H1 (cell line): ENCODE measurements at regions not wholly inside any gene's neighbourhood (a gene's known extent, or its start where the extent isn't known, plus 50 kb on each side); places are given as distances from the start of the nearest gene placed in this dataset.

Experiments
- CTCF ChIA-PET: fragments of 300-600 bp; sonication (Branson Sonifier 250); formaldehyde crosslinking; loops from one replicate; lab custom pipeline; 2021; ENCODE audit not compliant: partially characterized antibody; lab: Charles Lee
- POLR2A ChIA-PET: fragments of 300-600 bp; sonication (Branson Sonifier 250); formaldehyde crosslinking; loops from one replicate; lab custom pipeline; 2021; ENCODE audit warnings: inconsistent platforms; ENCODE audit not compliant: partially characterized antibody; lab: Charles Lee
- DNase-seq, 2 experiments: peaks; one replicate each; pipeline versions ENCODE4 v3.0.0 to v3.0.0-alpha.2; 2010 to 2022; ENCODE audit warnings: low spot score in 2 of 2, low read depth in 1 of 2, mixed read lengths in 1 of 2
- FAIRE-seq: peaks from 2 replicates; lab custom pipeline; 2011; peaks lifted over from hg19 to GRCh38; lab: Jason Lieb, UNC
- H2AFZ ChIP-seq: 2 replicates; pipeline ENCODE4 v1.8.1; 2012; ENCODE audit warnings: low read length, inconsistent platforms
- H2AK5ac ChIP-seq: 2 replicates; pipeline ENCODE4 v1.6.1; 2013; ENCODE audit warnings: low read depth, low read length
- H2BK120ac ChIP-seq: replicated peaks from 2 replicates; pipeline ENCODE3; 2013; ENCODE audit warnings: low read depth, low read length, inconsistent platforms
- H2BK12ac ChIP-seq: 2 replicates; pipeline ENCODE4 v1.6.1; 2013; ENCODE audit warnings: low read depth, low read length
- H2BK15ac ChIP-seq: 2 replicates; pipeline ENCODE4 v1.6.1; 2013; ENCODE audit warnings: low read length
- H2BK20ac ChIP-seq: 2 replicates; pipeline ENCODE4 v1.6.1; 2013; ENCODE audit warnings: low read length
- H2BK5ac ChIP-seq: 2 replicates; pipeline ENCODE4 v1.6.1; 2013; ENCODE audit warnings: low read depth, low read length
- H3K14ac ChIP-seq: 2 replicates; pipeline ENCODE4 v1.6.1; 2013; ENCODE audit warnings: inconsistent platforms; ENCODE audit not compliant: insufficient read length
- H3K18ac ChIP-seq: 2 replicates; pipeline ENCODE4 v1.6.1; 2013; ENCODE audit warnings: low read length; ENCODE audit errors: extremely low read depth
- H3K23ac ChIP-seq: 2 replicates; pipeline ENCODE4 v1.6.1; 2013; ENCODE audit warnings: inconsistent platforms; ENCODE audit not compliant: insufficient read length
- H3K23me2 ChIP-seq: 2 replicates; pipeline ENCODE4 v1.6.1; 2013; ENCODE audit warnings: low read depth, low read length
- H3K27ac ChIP-seq: 2 replicates; pipeline ENCODE4 v1.6.1; 2011; ENCODE audit warnings: low read depth, low read length, inconsistent platforms
- H3K27me3 ChIP-seq, 4 experiments: replicated peaks in 1 of 4; 1 replicate in 1 of 4; 2 replicates in 3 of 4; pipeline versions ENCODE4 v1.6.1 to v1.8.1; 2011 to 2013; ENCODE audit warnings: low read length in 3 of 4, mild to moderate bottlenecking in 3 of 4, inconsistent platforms in 2 of 4, mixed read lengths in 2 of 4, moderate library complexity in 1 of 4; ENCODE audit not compliant: control insufficient read depth in 3 of 4, insufficient read depth in 3 of 4; ENCODE audit errors: extremely low read depth in 1 of 4
- H3K36me3 ChIP-seq, 4 experiments: 2 replicates each; pipeline versions ENCODE4 v1.6.1 to v1.8.1; 2011 to 2013; ENCODE audit warnings: mild to moderate bottlenecking in 4 of 4, low read length in 3 of 4, moderate library complexity in 2 of 4, control low read depth in 1 of 4, inconsistent platforms in 1 of 4; ENCODE audit not compliant: insufficient read depth in 4 of 4, control insufficient read depth in 2 of 4
- H3K4ac ChIP-seq: replicated peaks from 2 replicates; pipeline ENCODE3; 2013; ENCODE audit warnings: low read length, low read depth, mixed read lengths, inconsistent platforms; ENCODE audit not compliant: insufficient read length
- H3K4me1 ChIP-seq, 4 experiments: replicated peaks in 1 of 4; 1 replicate in 1 of 4; 2 replicates in 3 of 4; pipeline versions ENCODE4 v1.6.1 to v1.8.1; 2011 to 2013; ENCODE audit warnings: low read length in 3 of 4, inconsistent platforms in 2 of 4, mixed read lengths in 1 of 4; ENCODE audit not compliant: insufficient read depth in 4 of 4, control insufficient read depth in 3 of 4
- H3K4me2 ChIP-seq, 2 experiments: 2 replicates each; pipeline versions ENCODE4 v1.6.1 to v1.8.1; 2011 to 2013; ENCODE audit warnings: low read depth in 2 of 2, low read length in 2 of 2, control low read depth in 1 of 2, inconsistent platforms in 1 of 2, mild to moderate bottlenecking in 1 of 2; ENCODE audit not compliant: insufficient read depth in 1 of 2
- H3K4me3 ChIP-seq, 4 experiments: fragments of 200-600, 300-600 bp in 1 of 4; sonication (generic), shearing (Covaris generic), sonication (Bioruptor Twin) in 1 of 4; 2 replicates each; pipeline versions ENCODE4 v1.5.1 to v1.8.1; 2011 to 2016; ENCODE audit warnings: low read length in 4 of 4, low read depth in 3 of 4, control low read depth in 2 of 4, inconsistent platforms in 2 of 4, mild to moderate bottlenecking in 2 of 4, mixed read lengths in 1 of 4, moderate library complexity in 1 of 4; ENCODE audit not compliant: insufficient read depth in 2 of 4; ENCODE audit errors: extremely low read depth in 1 of 4
- H3K56ac ChIP-seq: replicated peaks from 2 replicates; pipeline ENCODE3; 2013; ENCODE audit warnings: low read depth, mild to moderate bottlenecking, mixed read lengths, low read length, inconsistent platforms; ENCODE audit not compliant: insufficient read length
- H3K79me1 ChIP-seq: 2 replicates; pipeline ENCODE4 v1.6.1; 2013; ENCODE audit warnings: low read depth, low read length, control low read depth
- H3K79me2 ChIP-seq, 2 experiments: 2 replicates each; pipeline versions ENCODE4 v1.6.1 to v1.8.1; 2012 to 2013; ENCODE audit warnings: low read length in 2 of 2, mild to moderate bottlenecking in 2 of 2, inconsistent platforms in 1 of 2; ENCODE audit not compliant: insufficient read depth in 2 of 2, control insufficient read depth in 1 of 2
- H3K9ac ChIP-seq, 4 experiments: replicated peaks in 1 of 4; 1 replicate in 1 of 4; 2 replicates in 3 of 4; pipeline versions ENCODE4 v1.6.1 to v1.8.1; 2011 to 2013; ENCODE audit warnings: low read depth in 3 of 4, low read length in 3 of 4, control low read depth in 2 of 4, mild to moderate bottlenecking in 2 of 4, moderate library complexity in 2 of 4, inconsistent platforms in 1 of 4; ENCODE audit errors: extremely low read depth in 1 of 4
- H3K9me3 ChIP-seq, 2 experiments: 2 replicates each; pipeline versions ENCODE4 v1.6.1 to v1.8.1; 2012 to 2013; ENCODE audit warnings: mild to moderate bottlenecking in 2 of 2, moderate library complexity in 2 of 2, control low read depth in 1 of 2, inconsistent platforms in 1 of 2, low read depth in 1 of 2, low read length in 1 of 2, mixed read lengths in 1 of 2; ENCODE audit not compliant: insufficient read depth in 2 of 2
- H4K20me1 ChIP-seq, 2 experiments: replicated peaks in 1 of 2; 2 replicates each; pipeline versions ENCODE3 to v1.8.1; 2011 to 2013; ENCODE audit warnings: inconsistent platforms in 2 of 2, low read length in 2 of 2, mild to moderate bottlenecking in 1 of 2; ENCODE audit not compliant: insufficient read depth in 2 of 2, control insufficient read depth in 1 of 2
- H4K5ac ChIP-seq: 2 replicates; pipeline ENCODE4 v1.6.1; 2013; ENCODE audit warnings: low read length, low read depth, mixed read lengths, inconsistent platforms; ENCODE audit not compliant: insufficient read length
- H4K8ac ChIP-seq: 2 replicates; pipeline ENCODE4 v1.8.0; 2013; ENCODE audit warnings: mild to moderate bottlenecking, moderate library complexity, low read length, inconsistent platforms; ENCODE audit not compliant: insufficient read depth; ENCODE audit errors: extremely low read depth
- H4K91ac ChIP-seq: replicated peaks from 2 replicates; pipeline ENCODE3; 2013; ENCODE audit warnings: low read length, mixed read lengths, inconsistent platforms; ENCODE audit not compliant: insufficient read length
- ASH2L ChIP-seq: fragments of 200-600, 300-600 bp; sonication (generic); IDR thresholded peaks from one replicate; pipeline ENCODE4 v1.7.1; 2017; ENCODE audit warnings: low read length
- BACH1 ChIP-seq: IDR thresholded peaks from 2 replicates; pipeline ENCODE4 v1.6.1; 2012; ENCODE audit warnings: low read length, improper control_type of control experiment
- BRCA1 ChIP-seq: IDR thresholded peaks from 2 replicates; pipeline ENCODE4 v1.6.1; 2012; ENCODE audit warnings: low read depth, low read length, improper control_type of control experiment
- CBX8 ChIP-seq: fragments of 300-800, 300-1000 bp; sonication (generic); IDR thresholded peaks from 2 replicates; pipeline ENCODE4 v1.7.1; 2016; ENCODE audit warnings: low read depth, low read length, borderline replicate concordance
- CTBP2 ChIP-seq: IDR thresholded peaks from 2 replicates; pipeline ENCODE4 v1.7.0; 2011; ENCODE audit warnings: borderline replicate concordance, mild to moderate bottlenecking, moderate library complexity, mixed read lengths, low read length; ENCODE audit not compliant: insufficient read depth, insufficient read length
- EZH2 ChIP-seq: fragments of 200-600 bp; sonication (generic); IDR thresholded peaks from 2 replicates; pipeline ENCODE4 v1.7.1; 2012; ENCODE audit warnings: low read depth, mild to moderate bottlenecking, moderate library complexity, low read length, inconsistent platforms; ENCODE audit not compliant: severe bottlenecking
- KDM1A ChIP-seq: fragments of 200-600, 300-600 bp; sonication (generic); IDR thresholded peaks from 2 replicates; pipeline ENCODE4 v1.7.1; 2016; ENCODE audit warnings: mild to moderate bottlenecking, low read length, borderline replicate concordance
- NRF1 ChIP-seq: IDR thresholded peaks from 2 replicates; pipeline ENCODE4 v1.6.1; 2011; ENCODE audit warnings: mild to moderate bottlenecking, low read depth, low read length, improper control_type of control experiment
- RNF2 ChIP-seq: fragments of 200-900, 300-1000 bp; sonication (generic); IDR thresholded peaks from 2 replicates; pipeline ENCODE4 v1.7.1; 2016; ENCODE audit warnings: borderline replicate concordance, low read depth, mild to moderate bottlenecking, antibody characterized with exemption, low read length; ENCODE audit not compliant: poor library complexity, severe bottlenecking; ENCODE audit errors: missing control alignments
- RXRA ChIP-seq: IDR thresholded peaks from 2 replicates; pipeline ENCODE4 v1.6.1; 2011; ENCODE audit warnings: low read depth, mild to moderate bottlenecking, low read length, moderate library complexity; ENCODE audit not compliant: insufficient read depth
- SP4 ChIP-seq: IDR thresholded peaks from 2 replicates; pipeline ENCODE4 v1.6.1; 2012; ENCODE audit warnings: low read length, inconsistent platforms
- TAF7 ChIP-seq: optimal IDR thresholded peaks from 2 replicates; pipeline ENCODE3; 2011; ENCODE audit warnings: low read depth, mild to moderate bottlenecking, inconsistent platforms, low read length, moderate library complexity, borderline replicate concordance
- WGBS, 2 experiments: shearing (Covaris generic) in 1 of 2; methylation state at CpG; one replicate each; pipeline versions ENCODE4 v1.1.6 to v1.1.7; 2013 to 2015; ENCODE audit warnings: low lambda C conversion rate in 2 of 2, mixed read lengths in 2 of 2, inconsistent platforms in 1 of 2, low coverage in 1 of 2, missing lambda C conversion rate in 1 of 2; ENCODE audit not compliant: insufficient replicate concordance in 2 of 2, insufficient coverage in 1 of 2, insufficient read length in 1 of 2; ENCODE audit errors: extremely low coverage in 1 of 2, missing lambda C conversion rate in 1 of 2; 5-methylcytosine and 5-hydroxymethylcytosine counted together
- TF ChIP-seq, protein P1 (sequence below): IDR thresholded peaks from 2 replicates; pipeline ENCODE4 v1.6.1; 2012; ENCODE audit warnings: low read length, inconsistent platforms

DNA sequence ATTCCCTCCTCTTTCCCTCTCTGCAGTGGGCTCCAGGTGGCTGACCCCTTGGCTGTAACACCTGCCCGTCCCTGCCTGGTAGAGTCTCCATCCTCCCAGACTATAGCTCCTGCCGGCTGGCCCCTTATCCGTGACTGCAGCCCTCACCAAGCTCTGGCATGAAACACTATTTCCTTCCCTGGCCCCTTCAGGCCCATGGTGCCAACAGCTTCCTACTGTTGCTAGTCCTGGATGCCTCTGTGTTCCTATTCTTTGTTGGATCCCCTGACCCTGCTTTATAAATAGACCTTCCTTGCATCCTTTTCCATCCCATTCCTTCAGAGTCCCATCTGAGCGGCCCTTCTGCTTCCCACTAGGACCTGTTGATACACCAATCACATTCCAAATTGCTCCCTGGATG is 195.0 kb downstream of the ZNF326 start:
- no peak overlapping the region for H3K56ac ChIP-seq
- no peak overlapping the region for H2AFZ ChIP-seq
- H2BK5ac ChIP-seq: no peak overlapping the region
- no peak overlapping the region for H3K4me3 ChIP-seq
- DNase-seq (no peak), FAIRE-seq (no peak)
- no peak overlapping the region for H3K27ac ChIP-seq
- H2BK20ac ChIP-seq: no peak overlapping the region
- no peak overlapping the region for H3K14ac ChIP-seq
- H3K9me3 ChIP-seq: no peaks in the 10 kb centered on the region
- no peak overlapping the region for H2BK12ac ChIP-seq
- no peaks in the 10 kb centered on the region for H3K27me3 ChIP-seq
- no peaks in the 10 kb centered on the region for H3K79me1 ChIP-seq
- no peak overlapping the region for H2AK5ac ChIP-seq
- H4K91ac ChIP-seq: no peak overlapping the region
- H3K4me2 ChIP-seq: no peak overlapping the region
- H3K79me2 ChIP-seq: no peaks in the 10 kb centered on the region
- H3K4me1 ChIP-seq: peaks cover 0 to 3% (median 0%) of the 10 kb centered on the region in 4 experiments; a peak in 1 of 7 replicates
- H2BK120ac ChIP-seq: no peak overlapping the region
- H3K23me2 ChIP-seq: no peaks in the 10 kb centered on the region
- 86% methylated on average over 4 of the region's 4 CpGs; no CpG with 5 or more reads in 1 of the 2 experiments for WGBS, 2 experiments
- H4K8ac ChIP-seq: peak overlapping the region; percentile 57; the same call in 1 of the 2 replicates
- no peak overlapping the region for H3K4ac ChIP-seq
- no peaks in the 10 kb centered on the region for H3K36me3 ChIP-seq
- ChIA-PET POLR2A (no interaction called here), CTCF (no interaction called here)
- H3K9ac ChIP-seq: no peak overlapping the region
- H3K18ac ChIP-seq: no peak overlapping the region
- no peak overlapping the region for H2BK15ac ChIP-seq
- H3K23ac ChIP-seq: no peak overlapping the region
- no peak overlapping the region for H4K5ac ChIP-seq
- no peaks in the 10 kb centered on the region for H4K20me1 ChIP-seq
- TF ChIP-seq ASH2L (no peak), TAF7 (no peak), RNF2 (no peak), NRF1 (no peak), EZH2 (no peak), CBX8 (no peak), RXRA (no peak), CTBP2 (no peak), BRCA1 (no peak), BACH1 (no peak), SP4 (no peak), KDM1A (no peak)
- TF ChIP-seq, protein P1, sequence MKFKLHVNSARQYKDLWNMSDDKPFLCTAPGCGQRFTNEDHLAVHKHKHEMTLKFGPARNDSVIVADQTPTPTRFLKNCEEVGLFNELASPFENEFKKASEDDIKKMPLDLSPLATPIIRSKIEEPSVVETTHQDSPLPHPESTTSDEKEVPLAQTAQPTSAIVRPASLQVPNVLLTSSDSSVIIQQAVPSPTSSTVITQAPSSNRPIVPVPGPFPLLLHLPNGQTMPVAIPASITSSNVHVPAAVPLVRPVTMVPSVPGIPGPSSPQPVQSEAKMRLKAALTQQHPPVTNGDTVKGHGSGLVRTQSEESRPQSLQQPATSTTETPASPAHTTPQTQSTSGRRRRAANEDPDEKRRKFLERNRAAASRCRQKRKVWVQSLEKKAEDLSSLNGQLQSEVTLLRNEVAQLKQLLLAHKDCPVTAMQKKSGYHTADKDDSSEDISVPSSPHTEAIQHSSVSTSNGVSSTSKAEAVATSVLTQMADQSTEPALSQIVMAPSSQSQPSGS: no peak
